ENCODE measurements at regions not wholly inside any gene's neighbourhood (a gene's known extent, or its start where the extent isn't known, plus 50 kb on each side); places are given as distances from the start of the nearest gene placed in this dataset.

GRCh38 chr14:27134200-27134599, 536.4 kb upstream of the NOVA1 start:
- no peak for DNase-seq

GRCh38 chr14:27145170-27145569, 547.3 kb upstream of the NOVA1 start:
- no peak for DNase-seq

- no peak for DNase-seq
Measured at GRCh38 chr14:27148143-27148542, 550.3 kb upstream of the NOVA1 start.

GRCh38 chr14:27164139-27164538, 566.3 kb upstream of the NOVA1 start:
- DNase-seq: no peak

GRCh38 chr14:27175489-27175888, 577.7 kb upstream of the NOVA1 start:
- no peak for DNase-seq

- DNase-seq: no peak
Measured at GRCh38 chr14:27181333-27181732, 583.5 kb upstream of the NOVA1 start.

GRCh38 chr14:27184427-27184826, 586.6 kb upstream of the NOVA1 start:
- DNase-seq: no peak

GRCh38 chr14:27186048-27186447, 588.2 kb upstream of the NOVA1 start:
- DNase-seq: no peak

- DNase-seq: no peak
Measured at GRCh38 chr14:27187136-27187535, 589.3 kb upstream of the NOVA1 start.

GRCh38 chr14:27190296-27190695, 592.5 kb upstream of the NOVA1 start:
- no peak for DNase-seq

- DNase-seq: no peak
Measured at GRCh38 chr14:27199272-27199671, 601.4 kb upstream of the NOVA1 start.

- no peak for DNase-seq
Measured at GRCh38 chr14:27205036-27205435, 607.2 kb upstream of the NOVA1 start.

- no peak for DNase-seq
Measured at GRCh38 chr14:27211741-27212140, 613.9 kb upstream of the NOVA1 start.

- DNase-seq: no peak
Measured at GRCh38 chr14:27222671-27223070, 624.8 kb upstream of the NOVA1 start.

GRCh38 chr14:27223906-27224305, 626.1 kb upstream of the NOVA1 start:
- no peak for DNase-seq

- DNase-seq: no peak
Measured at GRCh38 chr14:27228053-27228452, 630.2 kb upstream of the NOVA1 start.

- no peak for DNase-seq
Measured at GRCh38 chr14:27234331-27234730, 636.5 kb upstream of the NOVA1 start.

GRCh38 chr14:27236601-27237000, 638.8 kb upstream of the NOVA1 start:
- no peak for DNase-seq

- no peak for DNase-seq
Measured at GRCh38 chr14:27242874-27243273, 645.0 kb upstream of the NOVA1 start.

- no peak for DNase-seq
Measured at GRCh38 chr14:27243365-27243764, 645.5 kb upstream of the NOVA1 start.

GRCh38 chr14:27245947-27246346, 648.1 kb upstream of the NOVA1 start:
- no peak for DNase-seq

- DNase-seq: no peak
Measured at GRCh38 chr14:27253966-27254365, 656.1 kb upstream of the NOVA1 start.

GRCh38 chr14:27256805-27257204, 659.0 kb upstream of the NOVA1 start:
- DNase-seq: no peak

GRCh38 chr14:27267876-27268275, 670.0 kb upstream of the NOVA1 start:
- no peak for DNase-seq

GRCh38 chr14:27270716-27271115, 672.9 kb upstream of the NOVA1 start:
- no peak for DNase-seq

GRCh38 chr14:27278341-27278740, 680.5 kb upstream of the NOVA1 start:
- no peak for DNase-seq
